Astrocyte of the cerebellum (primary cell): ENCODE measurements at regions not wholly inside any gene's neighbourhood (a gene's known extent, or its start where the extent isn't known, plus 50 kb on each side); places are given as distances from the start of the nearest gene placed in this dataset.

ENCODE experiments used
- DNase-seq: peaks from one replicate; pipeline ENCODE4 v3.0.0-alpha.2; 2011; ENCODE audit warnings: low read depth
- H3K4me3 ChIP-seq: 2 replicates; pipeline ENCODE4 v1.5.1; 2011; ENCODE audit warnings: mild to moderate bottlenecking, low read depth, low read length, moderate library complexity
- in situ Hi-C: cut with HindIII; loops from 2 replicates; pipeline ENCODE4 v1.10.0; 2017; ENCODE audit warnings: low sequenced_read_pairs
- TF ChIP-seq, protein P1 (sequence below): IDR thresholded peaks from 2 replicates; pipeline ENCODE4 v1.5.1; 2012; ENCODE audit warnings: low read length, low read depth, moderate library complexity, mild to moderate bottlenecking; ENCODE audit errors: missing control alignments

- no peak for DNase-seq
- no peak overlapping the region for H3K4me3 ChIP-seq
- TF ChIP-seq, protein P1, sequence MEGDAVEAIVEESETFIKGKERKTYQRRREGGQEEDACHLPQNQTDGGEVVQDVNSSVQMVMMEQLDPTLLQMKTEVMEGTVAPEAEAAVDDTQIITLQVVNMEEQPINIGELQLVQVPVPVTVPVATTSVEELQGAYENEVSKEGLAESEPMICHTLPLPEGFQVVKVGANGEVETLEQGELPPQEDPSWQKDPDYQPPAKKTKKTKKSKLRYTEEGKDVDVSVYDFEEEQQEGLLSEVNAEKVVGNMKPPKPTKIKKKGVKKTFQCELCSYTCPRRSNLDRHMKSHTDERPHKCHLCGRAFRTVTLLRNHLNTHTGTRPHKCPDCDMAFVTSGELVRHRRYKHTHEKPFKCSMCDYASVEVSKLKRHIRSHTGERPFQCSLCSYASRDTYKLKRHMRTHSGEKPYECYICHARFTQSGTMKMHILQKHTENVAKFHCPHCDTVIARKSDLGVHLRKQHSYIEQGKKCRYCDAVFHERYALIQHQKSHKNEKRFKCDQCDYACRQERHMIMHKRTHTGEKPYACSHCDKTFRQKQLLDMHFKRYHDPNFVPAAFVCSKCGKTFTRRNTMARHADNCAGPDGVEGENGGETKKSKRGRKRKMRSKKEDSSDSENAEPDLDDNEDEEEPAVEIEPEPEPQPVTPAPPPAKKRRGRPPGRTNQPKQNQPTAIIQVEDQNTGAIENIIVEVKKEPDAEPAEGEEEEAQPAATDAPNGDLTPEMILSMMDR: no peak
- in situ Hi-C loops: no loop called here
These were observed 507.6 kb upstream of the LARGE1 start for GRCh38 chr22:34427841-34428240.

- no peak overlapping the region for H3K4me3 ChIP-seq
- TF ChIP-seq, protein P1: no peak
- in situ Hi-C loops: no loop called here
- DNase-seq: no peak
These were observed 509.0 kb upstream of the LARGE1 start for GRCh38 chr22:34429314-34429713.

DNA sequence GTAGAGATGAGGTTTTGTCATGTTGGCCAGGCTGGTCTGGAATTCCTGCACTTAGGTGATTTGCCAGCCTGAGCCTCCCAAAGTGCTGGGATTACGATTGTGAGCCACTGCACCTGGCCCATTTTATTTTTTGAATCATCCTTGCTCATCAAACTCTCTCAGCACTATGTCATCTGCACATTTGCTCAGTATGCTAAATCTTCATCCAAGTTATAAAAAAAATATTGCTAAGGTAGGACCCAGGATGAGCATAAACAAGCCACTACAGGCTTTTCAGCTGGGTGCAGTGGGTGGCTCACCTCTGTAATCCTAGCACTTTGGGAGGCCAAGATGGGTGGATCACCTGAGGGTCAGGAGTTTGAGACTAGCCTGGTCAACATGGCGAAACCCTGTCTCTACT lies 510.1 kb upstream of the LARGE1 start:
- TF ChIP-seq, protein P1: no peak
- no peak for DNase-seq
- H3K4me3 ChIP-seq: no peak overlapping the region
- in situ Hi-C loops: no loop called here

- no peak overlapping the region for H3K4me3 ChIP-seq
- TF ChIP-seq, protein P1: no peak
- in situ Hi-C loops: no loop called here
- no peak for DNase-seq
These were observed 514.1 kb upstream of the LARGE1 start for GRCh38 chr22:34434371-34434770.

DNA sequence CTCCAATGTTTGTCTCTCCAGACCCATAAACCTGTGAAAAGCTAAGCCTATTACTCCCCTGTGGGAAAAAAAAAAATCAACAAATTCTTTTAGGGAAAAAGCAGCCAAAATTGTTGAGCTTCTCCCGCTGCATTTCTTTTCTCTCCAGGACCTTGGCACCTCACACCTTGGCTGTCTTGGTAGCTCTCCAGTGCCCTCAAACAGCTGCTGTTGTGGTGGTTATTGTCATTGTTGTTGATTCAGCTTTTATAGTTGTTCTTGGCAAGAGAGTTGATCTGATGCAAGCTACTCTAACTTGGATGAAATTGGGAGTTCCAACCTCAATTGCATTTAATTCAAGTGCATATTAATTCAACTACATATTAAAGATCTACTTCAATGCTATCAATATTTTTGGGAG lies 516.9 kb upstream of the LARGE1 start:
- in situ Hi-C loops: no loop called here
- DNase-seq: no peak
- TF ChIP-seq, protein P1: no peak
- H3K4me3 ChIP-seq: no peak overlapping the region

- in situ Hi-C loops: no loop called here
- no peak overlapping the region for H3K4me3 ChIP-seq
- TF ChIP-seq, protein P1: no peak
- no peak for DNase-seq
These were observed 534.3 kb upstream of the LARGE1 start for GRCh38 chr22:34454598-34454997.

DNA sequence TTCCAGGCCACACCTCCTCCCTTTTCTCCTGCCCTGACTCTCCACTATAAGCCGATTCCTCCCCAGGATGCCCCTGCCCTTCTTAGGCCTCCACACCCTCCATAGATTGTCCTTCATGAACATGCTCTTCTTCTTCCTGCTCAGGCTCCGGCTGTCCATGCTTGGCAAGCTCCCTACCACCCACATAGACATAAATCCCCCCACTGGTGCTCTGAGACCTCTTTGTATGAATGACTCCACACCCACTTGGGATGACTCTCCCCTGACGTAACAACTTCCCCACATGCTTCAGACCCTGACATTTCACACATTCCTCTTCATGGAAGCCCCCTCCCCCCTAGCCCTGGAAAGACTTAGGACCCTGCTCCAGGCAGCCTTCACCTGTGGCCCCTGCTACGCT lies 542.5 kb upstream of the LARGE1 start:
- H3K4me3 ChIP-seq: no peak overlapping the region
- TF ChIP-seq, protein P1: no peak
- in situ Hi-C loops: no loop called here
- no peak for DNase-seq
